ENCODE measurements at regions not wholly inside any gene's neighbourhood (a gene's known extent, or its start where the extent isn't known, plus 50 kb on each side); places are given as distances from the start of the nearest gene placed in this dataset.

GRCh38 chr1:214913966-214914365 is 168.6 kb upstream of the KCNK2 start:
- DNase-seq (ENCODE audit: insufficient read length) (no peak), FAIRE-seq (no peak)
- TF ChIP-seq POLR2A (IDR thresholded peaks at IDR 0.05; ENCODE audit: low read depth, low read length) (no peak), TAF1 (IDR thresholded peaks at IDR 0.05; ENCODE audit: borderline replicate concordance, low read depth, low read length) (no peak), POLR2AphosphoS5 (IDR thresholded peaks at IDR 0.05; ENCODE audit: low read depth, low read length) (no peak)

GRCh38 chr1:214917081-214917635 is 165.4 kb upstream of the KCNK2 start:
- no peak for FAIRE-seq
- TF ChIP-seq POLR2AphosphoS5 (IDR thresholded peaks at IDR 0.05; ENCODE audit: low read depth, low read length): no peak
- TF ChIP-seq POLR2A (IDR thresholded peaks at IDR 0.05; ENCODE audit: low read depth, low read length): no peak
- TF ChIP-seq TAF1 (IDR thresholded peaks at IDR 0.05; ENCODE audit: borderline replicate concordance, low read depth, low read length): no peak
- DNase-seq (ENCODE audit: insufficient read length): no peak

- FAIRE-seq: no peak
- no peak for DNase-seq (ENCODE audit: insufficient read length)
- TF ChIP-seq POLR2A (IDR thresholded peaks at IDR 0.05; ENCODE audit: low read depth, low read length) (no peak), POLR2AphosphoS5 (IDR thresholded peaks at IDR 0.05; ENCODE audit: low read depth, low read length) (no peak), TAF1 (IDR thresholded peaks at IDR 0.05; ENCODE audit: borderline replicate concordance, low read depth, low read length) (no peak)
Observed at GRCh38 chr1:214918745-214919144, 163.8 kb upstream of the KCNK2 start.

GRCh38 chr1:214920337-214920736 is 162.2 kb upstream of the KCNK2 start:
- DNase-seq (ENCODE audit: insufficient read length): no peak
- FAIRE-seq: no peak
- no peak for TF ChIP-seq POLR2A (IDR thresholded peaks at IDR 0.05; ENCODE audit: low read depth, low read length)

- FAIRE-seq (no peak), DNase-seq (ENCODE audit: insufficient read length) (no peak)
- no peak for TF ChIP-seq POLR2AphosphoS5 (IDR thresholded peaks at IDR 0.05; ENCODE audit: low read depth, low read length)
- no peak for TF ChIP-seq POLR2A (IDR thresholded peaks at IDR 0.05; ENCODE audit: low read depth, low read length)
Observed at GRCh38 chr1:214923278-214923915, 159.1 kb upstream of the KCNK2 start.

GRCh38 chr1:214927796-214928195 is 154.7 kb upstream of the KCNK2 start:
- DNase-seq (ENCODE audit: insufficient read length) (no peak), FAIRE-seq (no peak)
- TF ChIP-seq POLR2A (IDR thresholded peaks at IDR 0.05; ENCODE audit: low read depth, low read length) (no peak), TAF1 (IDR thresholded peaks at IDR 0.05; ENCODE audit: borderline replicate concordance, low read depth, low read length) (no peak), POLR2AphosphoS5 (IDR thresholded peaks at IDR 0.05; ENCODE audit: low read depth, low read length) (no peak)

- FAIRE-seq: no peak
- no peak for TF ChIP-seq TAF1 (IDR thresholded peaks at IDR 0.05; ENCODE audit: borderline replicate concordance, low read depth, low read length)
- no peak for TF ChIP-seq POLR2AphosphoS5 (IDR thresholded peaks at IDR 0.05; ENCODE audit: low read depth, low read length)
- no peak for TF ChIP-seq POLR2A (IDR thresholded peaks at IDR 0.05; ENCODE audit: low read depth, low read length)
- no peak for DNase-seq (ENCODE audit: insufficient read length)
Observed at GRCh38 chr1:214928574-214928973, 154.0 kb upstream of the KCNK2 start.

GRCh38 chr1:214933375-214933774 is 149.2 kb upstream of the KCNK2 start:
- FAIRE-seq (no peak), DNase-seq (ENCODE audit: insufficient read length) (no peak)
- TF ChIP-seq TAF1 (IDR thresholded peaks at IDR 0.05; ENCODE audit: borderline replicate concordance, low read depth, low read length): no peak
- TF ChIP-seq POLR2A (IDR thresholded peaks at IDR 0.05; ENCODE audit: low read depth, low read length): no peak
- no peak for TF ChIP-seq POLR2AphosphoS5 (IDR thresholded peaks at IDR 0.05; ENCODE audit: low read depth, low read length)

- no peak for TF ChIP-seq POLR2A (IDR thresholded peaks at IDR 0.05; ENCODE audit: low read depth, low read length)
- TF ChIP-seq TAF1 (IDR thresholded peaks at IDR 0.05; ENCODE audit: borderline replicate concordance, low read depth, low read length): no peak
- TF ChIP-seq POLR2AphosphoS5 (IDR thresholded peaks at IDR 0.05; ENCODE audit: low read depth, low read length): no peak
- FAIRE-seq (no peak), DNase-seq (ENCODE audit: insufficient read length) (no peak)
Observed at GRCh38 chr1:214934045-214934444, 148.5 kb upstream of the KCNK2 start.

- no peak for FAIRE-seq
- no peak for DNase-seq (ENCODE audit: insufficient read length)
- no peak for TF ChIP-seq POLR2A (IDR thresholded peaks at IDR 0.05; ENCODE audit: low read depth, low read length)
- TF ChIP-seq TAF1 (IDR thresholded peaks at IDR 0.05; ENCODE audit: borderline replicate concordance, low read depth, low read length): no peak
- TF ChIP-seq POLR2AphosphoS5 (IDR thresholded peaks at IDR 0.05; ENCODE audit: low read depth, low read length): no peak
Observed at GRCh38 chr1:214935258-214935657, 147.3 kb upstream of the KCNK2 start.

GRCh38 chr1:214939180-214939579 is 143.4 kb upstream of the KCNK2 start:
- TF ChIP-seq POLR2AphosphoS5 (IDR thresholded peaks at IDR 0.05; ENCODE audit: low read depth, low read length) (no peak), POLR2A (IDR thresholded peaks at IDR 0.05; ENCODE audit: low read depth, low read length) (no peak), TAF1 (IDR thresholded peaks at IDR 0.05; ENCODE audit: borderline replicate concordance, low read depth, low read length) (no peak)
- FAIRE-seq (no peak), DNase-seq (ENCODE audit: insufficient read length) (no peak)

- no peak for TF ChIP-seq TAF1 (IDR thresholded peaks at IDR 0.05; ENCODE audit: borderline replicate concordance, low read depth, low read length)
- no peak for TF ChIP-seq POLR2AphosphoS5 (IDR thresholded peaks at IDR 0.05; ENCODE audit: low read depth, low read length)
- TF ChIP-seq POLR2A (IDR thresholded peaks at IDR 0.05; ENCODE audit: low read depth, low read length): no peak
- no peak for DNase-seq (ENCODE audit: insufficient read length)
- FAIRE-seq: no peak
Observed at GRCh38 chr1:214941061-214941460, 141.5 kb upstream of the KCNK2 start.
